ENCODE measurements at regions not wholly inside any gene's neighbourhood (a gene's known extent, or its start where the extent isn't known, plus 50 kb on each side); places are given as distances from the start of the nearest gene placed in this dataset.

DNA sequence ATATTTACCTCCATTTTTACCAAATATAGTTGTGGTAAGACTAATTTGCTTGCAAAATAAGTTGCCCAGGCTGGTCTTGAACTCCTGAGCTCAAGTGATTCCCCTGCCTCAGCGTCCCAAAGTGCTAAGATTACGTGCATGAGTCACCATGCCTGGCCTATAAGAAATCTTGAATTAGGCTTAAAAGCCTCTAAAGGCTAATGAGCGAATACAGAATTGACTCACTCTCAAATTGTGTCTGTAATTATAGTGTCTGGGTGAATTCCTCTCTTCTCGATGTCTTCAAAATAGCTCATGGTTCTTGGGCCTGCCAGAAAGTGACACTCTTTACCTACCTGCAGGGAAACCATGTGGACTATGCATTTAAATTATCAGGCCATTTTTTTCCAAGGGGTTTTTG, 403.5 kb downstream of the SLC16A7 start:
- TF ChIP-seq, protein P1, sequence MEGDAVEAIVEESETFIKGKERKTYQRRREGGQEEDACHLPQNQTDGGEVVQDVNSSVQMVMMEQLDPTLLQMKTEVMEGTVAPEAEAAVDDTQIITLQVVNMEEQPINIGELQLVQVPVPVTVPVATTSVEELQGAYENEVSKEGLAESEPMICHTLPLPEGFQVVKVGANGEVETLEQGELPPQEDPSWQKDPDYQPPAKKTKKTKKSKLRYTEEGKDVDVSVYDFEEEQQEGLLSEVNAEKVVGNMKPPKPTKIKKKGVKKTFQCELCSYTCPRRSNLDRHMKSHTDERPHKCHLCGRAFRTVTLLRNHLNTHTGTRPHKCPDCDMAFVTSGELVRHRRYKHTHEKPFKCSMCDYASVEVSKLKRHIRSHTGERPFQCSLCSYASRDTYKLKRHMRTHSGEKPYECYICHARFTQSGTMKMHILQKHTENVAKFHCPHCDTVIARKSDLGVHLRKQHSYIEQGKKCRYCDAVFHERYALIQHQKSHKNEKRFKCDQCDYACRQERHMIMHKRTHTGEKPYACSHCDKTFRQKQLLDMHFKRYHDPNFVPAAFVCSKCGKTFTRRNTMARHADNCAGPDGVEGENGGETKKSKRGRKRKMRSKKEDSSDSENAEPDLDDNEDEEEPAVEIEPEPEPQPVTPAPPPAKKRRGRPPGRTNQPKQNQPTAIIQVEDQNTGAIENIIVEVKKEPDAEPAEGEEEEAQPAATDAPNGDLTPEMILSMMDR (tag by site-specific recombination; IDR thresholded peaks at IDR 0.05), result no peak
- TF ChIP-seq ZNF24 (tag by site-specific recombination; IDR thresholded peaks at IDR 0.05), result no peak
- no peak for TF ChIP-seq ZNF121 (tag by site-specific recombination; IDR thresholded peaks at IDR 0.05)
- no peak for TF ChIP-seq KLF1 (tag by site-specific recombination; IDR thresholded peaks at IDR 0.05)
- TF ChIP-seq ZNF677 (tag by site-specific recombination; IDR thresholded peaks at IDR 0.05), result no peak

Measured in HEK293 (cell line).